Activated T-cell treated with anti-CD3 and anti-CD28 coated beads for 24 hours (primary cell): ENCODE measurements at regions not wholly inside any gene's neighbourhood (a gene's known extent, or its start where the extent isn't known, plus 50 kb on each side); places are given as distances from the start of the nearest gene placed in this dataset.
A peak's percentile ranks its signal among the peaks of the same experiment; 100 is the strongest.

ENCODE experiments used
- DNase-seq: peaks from one replicate; pipeline ENCODE4 v3.0.0-alpha.2; 2020; ENCODE audit warnings: low read depth

GRCh38 chr1:25055961-25056360 is 125.9 kb upstream of the RUNX3 start:
- DNase-seq, result no peak

DNA sequence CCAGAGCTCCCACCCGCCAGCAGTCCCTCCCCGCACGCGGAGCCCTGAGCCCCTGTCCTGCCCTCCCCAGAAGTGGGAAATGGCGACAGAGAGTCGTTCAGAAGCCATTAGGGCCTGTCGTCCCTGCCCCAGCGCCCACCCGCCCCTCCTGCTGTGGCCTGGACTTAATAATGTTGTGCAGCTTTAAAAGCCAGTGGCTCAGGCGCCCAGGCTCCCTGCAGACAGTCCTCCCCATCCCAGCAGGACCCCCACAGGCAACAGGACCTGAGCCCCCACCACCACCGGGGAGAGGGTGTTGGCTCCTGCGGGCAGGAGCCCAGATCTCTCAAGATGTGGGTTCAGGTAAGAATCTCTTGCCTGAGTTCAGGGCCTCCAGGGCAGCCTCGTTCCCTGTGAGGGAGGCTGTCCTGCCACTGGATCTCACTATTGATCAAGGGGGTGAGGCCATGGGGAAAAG is 125.3 kb upstream of the RUNX3 start:
- no peak for DNase-seq

- no peak for DNase-seq
These were observed 124.6 kb upstream of the RUNX3 start for GRCh38 chr1:25054526-25055323.

GRCh38 chr1:25053576-25054250 is 123.6 kb upstream of the RUNX3 start:
- no peak for DNase-seq

- no peak for DNase-seq
These were observed 121.8 kb upstream of the RUNX3 start for GRCh38 chr1:25051906-25052305.

DNA sequence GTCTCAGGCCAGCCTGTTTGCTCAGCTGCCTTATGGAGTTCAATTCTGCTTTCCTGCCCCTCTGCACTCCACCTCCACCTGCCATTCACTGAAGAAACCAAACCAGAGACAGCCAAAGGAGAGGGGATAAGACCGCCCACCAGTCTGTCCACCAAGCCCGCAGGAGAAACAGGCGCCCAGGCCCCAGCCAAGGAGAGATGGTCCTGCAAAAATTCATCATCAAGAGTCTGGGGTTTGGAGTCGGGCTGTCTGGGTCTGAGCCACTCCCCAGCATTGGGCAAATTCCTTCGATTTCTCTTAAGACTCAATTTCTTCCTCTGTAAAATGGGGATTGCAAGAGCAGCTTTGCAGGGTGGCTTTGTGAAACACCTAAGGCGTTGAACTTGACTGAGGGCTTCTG is 121.4 kb upstream of the RUNX3 start:
- DNase-seq, result no peak

GRCh38 chr1:25050165-25050564 is 120.1 kb upstream of the RUNX3 start:
- DNase-seq, result no peak

DNA sequence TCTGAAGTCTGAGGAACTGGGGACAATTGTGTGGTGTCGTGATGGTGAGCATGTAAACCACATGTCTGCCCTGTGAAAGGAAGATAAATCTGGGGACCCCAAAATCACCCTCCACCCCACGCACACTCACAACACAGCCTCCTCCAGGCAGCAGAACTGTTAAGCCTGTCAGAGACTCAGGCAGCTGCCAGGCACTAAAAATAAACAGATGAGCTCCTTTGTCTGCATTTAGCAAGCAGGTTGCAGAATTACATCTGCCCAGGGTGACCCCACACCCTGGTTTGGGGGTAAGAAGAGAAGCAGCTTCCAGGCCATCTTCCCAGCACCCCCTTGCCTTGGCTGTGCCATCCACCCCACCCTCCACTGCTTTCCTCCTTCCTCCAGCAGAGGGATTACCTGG is 119.1 kb upstream of the RUNX3 start:
- DNase-seq, result no peak

DNA sequence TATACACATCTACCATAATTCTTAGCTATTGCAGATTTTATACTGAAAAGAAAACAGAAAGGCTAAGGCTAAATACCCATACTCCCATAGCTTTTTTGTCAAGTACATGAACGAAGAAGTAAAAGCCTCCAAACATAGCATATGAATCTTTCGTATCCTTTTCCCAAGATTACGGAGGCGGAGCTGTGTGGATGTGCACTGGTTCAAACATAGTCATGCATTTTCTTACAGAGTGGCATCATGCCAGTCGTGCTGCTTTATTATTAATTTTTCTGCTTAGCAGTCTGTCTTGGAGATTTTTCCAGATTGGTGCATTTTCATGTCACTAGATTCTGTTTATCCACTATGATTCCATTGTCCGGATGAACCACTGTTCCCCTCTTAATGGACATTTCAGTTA is 118.7 kb upstream of the RUNX3 start:
- DNase-seq, result no peak

GRCh38 chr1:25047506-25048240 is 117.6 kb upstream of the RUNX3 start:
- DNase-seq, result no peak

DNA sequence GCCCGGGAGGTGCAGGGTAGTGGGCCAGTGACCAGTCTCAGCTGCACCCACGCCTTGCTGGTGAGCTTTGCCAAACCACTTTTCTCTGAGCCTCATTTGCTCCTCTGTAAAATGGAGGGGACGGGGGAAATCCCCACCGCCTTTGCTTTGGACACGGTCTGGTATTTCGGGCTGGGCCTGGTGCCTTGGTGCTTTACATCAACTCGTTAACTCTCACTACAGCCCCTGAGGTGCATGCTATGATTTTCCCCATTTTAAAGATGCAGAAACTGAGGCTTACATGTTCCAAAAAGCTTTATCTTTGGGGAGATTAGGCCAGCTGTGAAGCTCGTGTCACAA is 116.1 kb upstream of the RUNX3 start:
- no peak for DNase-seq

DNA sequence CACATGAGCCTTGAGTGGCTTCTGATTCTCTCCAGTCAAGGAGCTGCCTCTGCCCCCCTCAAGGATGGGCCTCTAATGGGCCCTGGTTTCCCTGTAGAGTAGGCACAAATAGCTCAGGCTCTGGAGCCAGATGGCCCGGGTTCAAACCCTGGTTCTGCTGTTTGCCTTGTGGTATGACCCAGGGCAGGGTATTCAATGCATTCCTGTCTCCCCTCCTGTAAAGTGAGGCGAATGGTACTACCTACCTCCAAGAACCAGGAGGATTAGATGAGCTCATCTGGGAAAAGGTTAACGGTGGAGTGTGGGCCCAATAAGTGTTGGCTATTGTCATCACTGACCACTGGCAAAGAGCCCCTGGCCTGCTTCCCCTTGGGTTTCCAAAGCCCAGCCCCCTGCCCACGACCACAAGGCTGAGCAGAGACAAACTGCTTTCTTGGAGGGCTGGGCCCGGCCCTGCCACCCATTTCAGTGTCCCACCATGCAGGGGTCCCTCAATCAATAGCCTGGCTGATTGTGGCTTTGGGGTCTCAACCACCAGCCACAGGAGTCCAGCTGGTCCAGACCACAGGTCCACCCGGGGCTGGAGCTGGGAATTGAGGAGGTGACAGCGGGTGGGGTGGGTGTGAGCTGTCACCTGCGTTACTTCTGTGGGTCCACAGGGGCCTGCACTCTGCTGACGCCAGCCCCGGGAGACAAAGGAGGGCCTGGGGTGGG is 115.6 kb upstream of the RUNX3 start:
- no peak for DNase-seq

DNA sequence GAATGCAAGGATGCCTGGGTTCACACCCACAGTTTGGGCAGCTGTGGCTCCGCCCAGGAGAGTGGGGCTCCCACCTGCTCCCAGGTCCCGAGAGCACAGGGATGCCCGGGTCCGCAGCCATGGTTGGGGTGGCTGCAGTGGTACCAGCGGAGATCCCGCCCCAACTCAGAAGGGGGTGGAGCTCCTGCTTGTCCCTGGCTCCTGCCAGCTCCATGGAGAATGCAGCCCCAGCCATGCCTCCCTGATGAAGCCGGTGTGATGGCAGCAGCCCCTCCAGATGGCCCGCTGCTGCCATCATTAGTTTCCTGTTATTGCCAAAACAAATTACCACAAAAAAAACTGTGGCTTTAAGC is 113.1 kb upstream of the RUNX3 start:
- DNase-seq, result no peak

DNA sequence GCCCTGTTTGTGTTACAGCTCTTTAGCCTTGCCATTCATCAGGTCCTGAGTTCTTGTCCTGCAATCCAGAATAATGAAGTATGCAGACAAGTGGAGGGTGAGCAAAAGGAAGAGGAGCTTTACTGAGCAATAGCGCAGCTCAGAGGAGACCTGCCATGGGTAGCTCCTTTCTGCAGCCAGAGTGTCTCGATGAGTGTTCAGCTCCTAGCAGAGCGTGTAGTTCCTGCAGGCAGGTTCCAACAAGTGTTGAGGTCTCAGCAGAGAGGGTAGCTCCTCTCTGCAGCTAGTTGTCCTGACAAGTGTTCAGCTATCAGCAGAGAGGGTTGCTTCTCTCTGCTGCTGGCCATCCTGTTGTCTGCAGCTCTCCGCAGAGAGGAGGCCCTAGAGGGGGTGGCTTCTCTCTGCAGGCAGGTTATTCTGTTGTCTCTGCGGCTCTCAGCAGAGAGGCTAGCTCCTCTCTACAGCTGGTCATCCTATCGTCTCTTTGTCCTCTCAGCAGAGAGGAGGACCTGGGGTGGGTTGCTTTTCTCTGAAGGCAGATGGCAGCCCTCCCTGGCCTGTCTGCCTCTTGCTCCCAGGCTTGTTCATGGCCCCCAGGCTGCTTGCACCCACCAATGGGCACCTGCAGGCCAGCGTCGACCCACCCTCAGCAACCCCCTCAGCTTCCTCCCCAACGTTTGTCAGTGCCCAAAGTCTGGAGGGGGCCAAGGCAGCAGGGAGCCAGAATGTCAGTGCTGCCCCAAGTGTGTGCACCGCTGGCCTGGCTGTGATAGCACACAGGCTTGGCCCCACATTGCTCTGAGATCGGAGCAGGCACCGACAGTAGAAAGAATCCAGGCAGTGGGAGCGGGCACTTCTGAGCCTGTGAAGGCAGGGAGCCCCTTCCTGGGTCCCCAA is 112.5 kb upstream of the RUNX3 start:
- DNase-seq, result no peak

GRCh38 chr1:25041916-25042315 is 111.8 kb upstream of the RUNX3 start:
- DNase-seq, result no peak

- no peak for DNase-seq
These were observed 110.1 kb upstream of the RUNX3 start for GRCh38 chr1:25040122-25040685.

DNA sequence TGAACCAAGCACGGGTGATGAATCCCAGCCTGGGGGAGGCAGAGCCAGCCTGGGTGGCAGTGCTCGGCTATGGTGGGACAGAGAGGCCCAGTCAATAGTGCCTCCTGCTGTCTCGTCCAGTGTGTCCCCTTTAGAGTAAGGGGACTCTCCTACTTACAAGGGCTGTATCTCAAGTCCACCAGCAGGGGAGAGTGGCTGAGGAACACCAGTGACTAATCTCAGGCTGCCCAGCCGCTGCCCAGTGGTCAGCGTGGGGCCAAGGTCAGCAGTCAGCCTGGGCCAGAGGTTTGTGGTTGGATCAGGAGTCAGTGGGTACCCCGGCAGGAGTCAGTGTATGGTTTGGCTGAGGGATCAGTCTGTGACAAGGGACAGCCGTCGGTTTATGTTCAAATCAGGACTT is 109.2 kb upstream of the RUNX3 start:
- no peak for DNase-seq

DNA sequence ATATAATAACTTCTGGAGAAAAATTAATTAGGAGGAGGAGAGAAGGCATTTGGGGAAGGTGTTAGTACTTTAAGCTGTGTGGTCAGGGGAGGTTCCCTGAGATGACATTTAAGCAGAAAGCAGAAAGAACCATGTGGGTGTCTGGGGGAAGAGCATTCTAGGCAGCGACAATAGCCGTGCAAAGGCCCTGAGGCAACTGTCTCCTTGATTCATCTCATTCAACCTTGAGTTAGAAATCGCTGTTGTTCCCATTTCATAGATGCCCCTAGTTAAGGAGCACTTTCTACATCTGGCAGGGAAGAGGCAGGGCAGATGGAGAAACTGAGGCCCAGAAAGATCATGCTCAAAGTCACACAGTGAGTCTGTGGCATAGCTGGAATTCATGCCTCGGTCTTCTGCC is 108.6 kb upstream of the RUNX3 start:
- DNase-seq, result no peak

GRCh38 chr1:25037174-25038074 is 107.3 kb upstream of the RUNX3 start:
- peak; percentile 45 for DNase-seq

DNA sequence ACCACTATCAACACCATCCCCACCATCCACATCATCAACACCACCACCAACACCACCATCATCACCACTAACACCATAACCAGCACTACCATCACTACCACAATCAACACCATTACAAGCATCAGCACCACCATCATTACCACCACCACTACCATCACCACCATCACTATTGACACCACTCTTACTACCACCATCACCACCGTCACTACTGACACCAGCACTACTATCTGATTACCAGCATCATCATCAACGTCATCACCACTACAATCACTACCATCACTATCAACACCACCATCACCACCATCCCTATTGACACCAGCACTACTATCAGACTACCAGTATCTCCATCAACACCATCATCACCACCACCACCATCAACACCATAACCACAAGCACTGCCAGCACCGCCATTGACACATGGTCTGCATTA is 106.1 kb upstream of the RUNX3 start:
- no peak for DNase-seq
